Umbilical cord (tissue), 1 donor: ENCODE measurements at regions not wholly inside any gene's neighbourhood (a gene's known extent, or its start where the extent isn't known, plus 50 kb on each side); places are given as distances from the start of the nearest gene placed in this dataset.
A peak's percentile ranks its signal among the peaks of the same experiment; 100 is the strongest.
"Not testable (repeated sequence)": the region's sequence is repeated elsewhere in the genome, so short reads cannot be mapped to it uniquely, and the experiment has no call there.

Experiments
- DNase-seq: peaks from one replicate; pipeline ENCODE4 v3.0.0-alpha.2; 2015; ENCODE audit warnings: low spot score

GRCh38 chr18:28342231-28342630 is 165.3 kb upstream of the CDH2 start:
- no peak for DNase-seq

- no peak for DNase-seq
Measured at GRCh38 chr18:28338316-28338715, 161.4 kb upstream of the CDH2 start.

GRCh38 chr18:28334516-28334915 is 157.6 kb upstream of the CDH2 start:
- no peak for DNase-seq

DNA sequence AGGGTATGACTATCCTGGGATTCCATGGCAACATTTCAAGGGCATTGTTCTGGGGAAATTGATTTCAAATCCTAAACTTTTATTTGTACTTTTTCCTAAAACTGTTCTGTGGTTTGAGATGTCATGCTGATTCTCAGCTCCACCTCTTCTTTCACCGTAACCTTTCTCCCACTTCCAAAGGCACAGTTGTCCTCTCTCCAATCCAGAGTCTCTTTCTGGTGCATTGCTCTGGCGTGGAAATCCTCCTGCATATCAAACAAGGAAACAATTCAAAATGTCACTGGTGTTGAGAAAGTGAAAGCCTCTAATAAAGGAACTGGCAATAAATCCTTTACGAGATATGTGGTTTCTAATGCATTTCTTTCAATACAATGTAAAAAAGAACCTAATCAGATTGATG is 155.1 kb upstream of the CDH2 start:
- no peak for DNase-seq

- DNase-seq, result no peak
Measured at GRCh38 chr18:28331551-28331950, 154.6 kb upstream of the CDH2 start.

- no peak for DNase-seq
Measured at GRCh38 chr18:28313602-28314001, 136.7 kb upstream of the CDH2 start.

DNA sequence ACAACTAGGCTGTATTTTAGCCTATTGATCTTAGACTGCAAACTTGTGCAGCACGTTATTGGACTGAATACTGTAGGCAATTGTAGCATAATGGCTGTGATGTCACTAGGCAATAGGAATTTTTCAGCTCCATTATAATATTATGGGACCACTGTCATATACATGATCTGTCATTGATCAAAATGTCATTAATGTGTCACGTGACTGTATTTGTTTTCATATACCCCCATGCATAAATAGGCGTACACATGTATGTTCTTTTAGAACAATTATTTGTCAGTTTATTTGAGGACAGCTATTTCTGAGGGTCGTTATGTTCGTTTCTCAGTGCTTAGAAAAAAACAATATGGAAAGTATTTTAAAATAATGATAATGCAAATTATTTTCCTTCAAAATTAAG is 111.9 kb upstream of the CDH2 start:
- no peak for DNase-seq

DNA sequence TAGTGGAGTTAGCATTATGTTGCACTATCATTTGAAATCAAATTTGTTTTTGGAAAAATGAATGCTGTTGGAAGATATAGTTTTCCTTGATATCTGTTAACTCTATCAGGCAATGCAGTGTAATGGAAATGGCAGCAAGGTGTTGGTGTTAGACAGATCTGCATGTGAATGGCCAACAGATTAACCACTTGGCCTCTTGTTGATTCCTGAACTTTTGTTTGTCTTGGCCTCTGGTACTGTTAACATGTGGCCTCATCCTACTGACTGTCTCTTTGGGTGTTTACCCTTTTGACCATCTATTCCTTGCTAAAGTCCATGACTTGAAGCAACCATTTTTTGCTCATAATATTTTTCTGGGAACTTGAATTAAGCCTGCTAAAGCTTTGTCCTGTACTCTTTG is 110.2 kb upstream of the CDH2 start:
- DNase-seq, result no peak

DNA sequence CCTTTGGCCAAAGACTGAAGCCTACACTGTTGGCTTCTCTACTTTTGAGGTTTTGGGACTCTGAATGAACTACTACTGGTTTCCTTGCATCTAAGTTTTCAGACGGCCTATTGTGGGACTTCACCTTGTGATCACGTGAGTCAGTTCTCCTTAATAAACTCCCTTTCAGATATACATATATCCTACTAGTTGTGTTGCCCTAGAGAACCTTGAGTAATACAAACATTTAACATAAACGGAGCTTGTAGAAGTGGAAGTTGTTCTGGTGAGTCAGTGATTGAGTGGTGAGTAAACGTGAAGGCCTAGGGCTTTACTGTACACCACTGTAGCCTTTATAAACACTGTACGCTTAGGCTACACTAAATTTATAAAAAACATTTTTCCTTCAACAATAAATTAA is 107.2 kb upstream of the CDH2 start:
- DNase-seq, result peak; percentile 13

- DNase-seq, result peak; percentile 34
Measured at GRCh38 chr18:28281400-28281799, 104.5 kb upstream of the CDH2 start.

GRCh38 chr18:28269750-28270149 is 92.8 kb upstream of the CDH2 start:
- DNase-seq, result no peak

GRCh38 chr18:28267878-28268625 is 91.1 kb upstream of the CDH2 start:
- DNase-seq, result no peak

DNA sequence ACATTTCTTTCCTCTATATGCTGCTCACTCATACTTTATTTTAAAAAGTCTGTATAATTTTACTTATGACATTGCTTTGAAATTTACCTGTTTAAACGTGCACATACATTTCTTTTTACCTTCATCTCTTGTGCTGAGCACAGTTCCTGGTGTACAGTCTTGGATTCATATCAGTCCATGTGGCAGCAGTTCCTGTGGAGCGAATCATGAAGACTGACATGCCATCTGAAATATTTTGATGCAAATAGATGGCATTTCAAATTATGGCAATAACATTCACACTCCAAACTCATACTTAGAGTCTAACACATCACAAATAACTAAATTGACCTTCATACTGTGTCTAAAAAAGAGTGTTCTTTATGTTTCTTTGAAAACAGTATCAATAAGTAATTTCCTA is 90.3 kb upstream of the CDH2 start:
- no peak for DNase-seq

GRCh38 chr18:28256166-28256565 is 79.2 kb upstream of the CDH2 start:
- DNase-seq, result no peak

GRCh38 chr18:28248653-28249052 is 71.7 kb upstream of the CDH2 start:
- DNase-seq, result no peak

- not testable (repeated sequence) for DNase-seq
Measured at GRCh38 chr18:28240626-28241025, 63.7 kb upstream of the CDH2 start.

DNA sequence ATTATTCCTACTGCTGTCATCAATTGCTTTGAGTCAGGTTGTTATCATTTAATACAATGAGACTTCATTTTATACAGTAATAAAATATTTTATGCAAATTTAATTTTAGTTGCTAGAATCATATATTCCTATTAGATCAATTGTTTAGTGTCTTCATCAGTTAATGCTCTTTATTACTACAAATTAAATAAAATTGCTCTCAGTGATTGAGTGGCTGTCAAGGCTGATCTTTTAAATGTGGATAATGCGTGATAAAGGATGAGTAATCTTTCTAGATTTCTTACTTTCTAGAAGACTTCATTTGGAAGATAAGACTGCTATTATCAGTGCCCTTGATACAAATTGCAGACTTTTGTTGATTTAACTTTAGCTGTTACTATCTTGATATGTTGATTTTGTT is 59.6 kb upstream of the CDH2 start:
- DNase-seq, result no peak
